OCI-LY1 (cell line): ENCODE measurements at regions not wholly inside any gene's neighbourhood (a gene's known extent, or its start where the extent isn't known, plus 50 kb on each side); places are given as distances from the start of the nearest gene placed in this dataset.

ENCODE experiments used
- H2AFZ ChIP-seq: fragments of 200-600 bp; sonication (generic), shearing (Covaris generic); 2 replicates; pipeline ENCODE4 v1.6.0; 2014; ENCODE audit warnings: antibody characterized with exemption, mild to moderate bottlenecking, low read length
- H3F3A ChIP-seq: fragments of 200-600 bp; sonication (generic), shearing (Covaris generic); 2 replicates; pipeline ENCODE4 v1.6.0; 2014; ENCODE audit warnings: mild to moderate bottlenecking, antibody characterized with exemption, low read length, moderate library complexity; ENCODE audit not compliant: insufficient read depth
- H3K27ac ChIP-seq: fragments of 200-600 bp; sonication (generic); 2 replicates; pipeline ENCODE4 v1.5.1; 2014; ENCODE audit warnings: low read length, mixed run types, mild to moderate bottlenecking, low read depth; ENCODE audit not compliant: poor library complexity, severe bottlenecking
- H3K27me3 ChIP-seq: fragments of 200-600 bp; sonication (generic); 2 replicates; pipeline ENCODE4 v1.6.0; 2014; ENCODE audit warnings: antibody characterized with exemption, mild to moderate bottlenecking, low read length, moderate library complexity; ENCODE audit not compliant: insufficient read depth
- H3K36me3 ChIP-seq: fragments of 200-600 bp; sonication (generic); 2 replicates; pipeline ENCODE4 v1.6.1; 2014; ENCODE audit warnings: mild to moderate bottlenecking, antibody characterized with exemption, low read length, moderate library complexity, mixed read lengths; ENCODE audit not compliant: insufficient read depth
- H3K4me1 ChIP-seq: fragments of 200-600 bp; sonication (generic); 2 replicates; pipeline ENCODE4 v1.5.1; 2014; ENCODE audit warnings: mild to moderate bottlenecking, low read length, moderate library complexity; ENCODE audit not compliant: insufficient read depth, severe bottlenecking
- H3K4me2 ChIP-seq: fragments of 200-600 bp; sonication (generic), shearing (Covaris generic); 2 replicates; pipeline ENCODE4 v1.6.1; 2014; ENCODE audit warnings: low read length
- H3K4me3 ChIP-seq: fragments of 200-600 bp; sonication (generic); 2 replicates; pipeline ENCODE4 v1.5.1; 2014; ENCODE audit warnings: low read length, low read depth, mild to moderate bottlenecking, mixed read lengths; ENCODE audit not compliant: poor library complexity, severe bottlenecking
- H3K79me2 ChIP-seq: fragments of 200-600 bp; shearing (Covaris generic); 2 replicates; pipeline ENCODE4 v1.6.1; 2016; ENCODE audit warnings: mixed run types, low read length, mixed read lengths; ENCODE audit not compliant: insufficient read depth
- H3K9ac ChIP-seq: fragments of 200-600 bp; sonication (generic), shearing (Covaris generic); 2 replicates; pipeline ENCODE4 v1.6.1; 2014; ENCODE audit warnings: mild to moderate bottlenecking, low read length, mixed read lengths
- H3K9me2 ChIP-seq: fragments of 200-600 bp; sonication (generic), shearing (Covaris generic); 2 replicates; pipeline ENCODE4 v1.6.1; 2014; ENCODE audit warnings: low read depth, mild to moderate bottlenecking, low read length, mixed read lengths
- H3K9me3 ChIP-seq: fragments of 200-600 bp; shearing (Covaris generic); 2 replicates; pipeline ENCODE4 v1.6.1; 2014; ENCODE audit warnings: low read length, mixed read lengths
- H4K20me1 ChIP-seq: fragments of 200-600 bp; sonication (generic), shearing (Covaris generic); 2 replicates; pipeline ENCODE4 v1.6.0; 2016; ENCODE audit warnings: mild to moderate bottlenecking, low read length; ENCODE audit not compliant: insufficient read depth
- CTCF ChIP-seq: fragments of 200-600 bp; sonication (generic), shearing (Covaris generic); IDR thresholded peaks from 2 replicates; pipeline ENCODE4 v1.5.1; 2017; ENCODE audit warnings: mild to moderate bottlenecking, antibody characterized with exemption, low read length, moderate library complexity, mixed read lengths
- EZH2 ChIP-seq: fragments of 200-600 bp; sonication (generic), shearing (Covaris generic); IDR thresholded peaks from 2 replicates; pipeline ENCODE4 v1.8.0; 2017; ENCODE audit warnings: borderline replicate concordance, mixed run types, mild to moderate bottlenecking, antibody characterized with exemption, low read length, moderate library complexity, mixed read lengths

GRCh38 chr21:27292783-27293182 is 325.9 kb upstream of the ADAMTS5 start:
- Histone ChIP-seq H3F3A (no peaks in the 10 kb centered on the region), H3K4me3 (no peak overlapping the region), H3K4me1 (no peaks in the 10 kb centered on the region), H3K9me3 (no peaks in the 10 kb centered on the region), H3K36me3 (no peaks in the 10 kb centered on the region), H3K27ac (no peak overlapping the region), H3K4me2 (no peak overlapping the region), H3K9me2 (no peaks in the 10 kb centered on the region), H4K20me1 (no peaks in the 10 kb centered on the region), H3K9ac (no peak overlapping the region), H2AFZ (no peak overlapping the region), H3K27me3 (no peaks in the 10 kb centered on the region), H3K79me2 (no peaks in the 10 kb centered on the region)
- TF ChIP-seq CTCF (no peak), EZH2 (no peak)

GRCh38 chr21:27292229-27292628 is 325.3 kb upstream of the ADAMTS5 start:
- TF ChIP-seq CTCF (no peak), EZH2 (no peak)
- no peak overlapping the region for H3K4me2 ChIP-seq
- H3K27me3 ChIP-seq, result no peaks in the 10 kb centered on the region
- H3K79me2 ChIP-seq, result no peaks in the 10 kb centered on the region
- H3K4me1 ChIP-seq, result no peaks in the 10 kb centered on the region
- H3K9ac ChIP-seq, result no peak overlapping the region
- no peaks in the 10 kb centered on the region for H3F3A ChIP-seq
- no peak overlapping the region for H3K4me3 ChIP-seq
- no peaks in the 10 kb centered on the region for H3K9me2 ChIP-seq
- no peaks in the 10 kb centered on the region for H3K9me3 ChIP-seq
- H3K27ac ChIP-seq, result no peak overlapping the region
- no peak overlapping the region for H2AFZ ChIP-seq
- no peaks in the 10 kb centered on the region for H3K36me3 ChIP-seq
- no peaks in the 10 kb centered on the region for H4K20me1 ChIP-seq

DNA sequence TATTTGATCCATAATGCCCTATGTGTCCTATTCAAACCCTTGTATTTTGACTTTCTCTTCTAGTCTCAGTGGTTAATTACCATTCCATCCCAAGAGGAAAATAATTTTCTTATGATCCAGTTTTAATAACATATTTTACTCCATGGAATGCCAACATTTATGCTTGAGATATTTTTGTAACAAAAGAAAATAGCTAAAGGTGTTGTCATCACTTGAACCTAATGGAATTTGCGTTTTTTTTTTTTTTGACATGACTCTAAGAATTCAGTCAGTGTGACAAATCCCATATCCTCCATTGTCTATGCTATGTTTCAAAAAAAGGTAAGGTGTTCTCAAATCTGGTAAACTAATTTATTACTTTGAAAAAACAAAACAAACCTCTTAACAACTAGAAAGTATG is 324.1 kb upstream of the ADAMTS5 start:
- Histone ChIP-seq H2AFZ (no peak overlapping the region), H3K27ac (no peak overlapping the region), H3K4me3 (no peak overlapping the region), H3K9ac (no peak overlapping the region), H4K20me1 (no peaks in the 10 kb centered on the region), H3K27me3 (no peaks in the 10 kb centered on the region), H3F3A (no peaks in the 10 kb centered on the region), H3K36me3 (no peaks in the 10 kb centered on the region), H3K9me3 (no peaks in the 10 kb centered on the region), H3K9me2 (no peaks in the 10 kb centered on the region), H3K79me2 (no peaks in the 10 kb centered on the region), H3K4me2 (no peak overlapping the region), H3K4me1 (no peaks in the 10 kb centered on the region)
- TF ChIP-seq CTCF, result no peak
- no peak for TF ChIP-seq EZH2
